HEK293T (cell line): ENCODE measurements at regions not wholly inside any gene's neighbourhood (a gene's known extent, or its start where the extent isn't known, plus 50 kb on each side); places are given as distances from the start of the nearest gene placed in this dataset.

ENCODE experiments used
- ARNT ChIP-seq: fragments of 450-650 bp; IDR thresholded peaks from 2 replicates; pipeline ENCODE4 v1.6.1; 2017; ENCODE audit warnings: mild to moderate bottlenecking
- BHLHE40 ChIP-seq: fragments of 450-650 bp; IDR thresholded peaks from 2 replicates; pipeline ENCODE4 v1.6.1; 2016; ENCODE audit warnings: mild to moderate bottlenecking, moderate library complexity, borderline replicate concordance
- CTBP1 ChIP-seq: fragments of 450-650 bp; IDR thresholded peaks from 2 replicates; pipeline ENCODE4 v1.6.1; 2016; ENCODE audit warnings: borderline replicate concordance
- ZNF384 ChIP-seq: fragments of 450-650 bp; IDR thresholded peaks from 2 replicates; pipeline ENCODE4 v1.6.1; 2016

- TF ChIP-seq ZNF384: no peak
- no peak for TF ChIP-seq CTBP1
- TF ChIP-seq BHLHE40: no peak
- TF ChIP-seq ARNT: no peak
These were observed 399.1 kb upstream of the AKR1E2 start for GRCh38 chr10:4426866-4427265.
